GM20000 (cell line): ENCODE measurements at regions not wholly inside any gene's neighbourhood (a gene's known extent, or its start where the extent isn't known, plus 50 kb on each side); places are given as distances from the start of the nearest gene placed in this dataset.
"Not testable (repeated sequence)": the region's sequence is repeated elsewhere in the genome, so short reads cannot be mapped to it uniquely, and the experiment has no call there.

ENCODE experiments used
- DNase-seq: peaks from one replicate; pipeline ENCODE4 v3.0.0; 2012; ENCODE audit warnings: low spot score
- TF ChIP-seq, protein P1 (sequence below): IDR thresholded peaks from 2 replicates; pipeline ENCODE4 v1.5.1; 2012; ENCODE audit warnings: mild to moderate bottlenecking, control low read depth; ENCODE audit errors: extremely low read depth, missing control alignments

DNA sequence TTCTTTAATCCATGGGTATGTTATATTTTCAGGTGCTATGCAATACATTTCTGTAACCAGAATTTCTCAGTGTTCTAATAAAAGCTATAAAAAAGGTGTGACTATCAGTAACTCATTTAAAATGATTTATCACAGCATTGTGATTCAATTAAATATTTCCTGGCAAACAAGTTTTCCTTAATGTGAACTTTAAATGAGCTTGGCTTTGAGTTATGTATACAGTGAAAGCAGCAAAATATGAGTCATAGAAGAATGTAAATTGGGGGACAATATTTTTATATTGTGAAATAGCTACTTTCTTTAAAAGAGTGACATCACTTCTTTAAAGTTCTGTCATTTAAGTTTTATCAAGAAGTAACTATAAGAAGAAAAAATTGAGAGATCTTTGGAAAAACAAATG, 484.9 kb upstream of the MAN1A1 start:
- no peak for DNase-seq
- TF ChIP-seq, protein P1, sequence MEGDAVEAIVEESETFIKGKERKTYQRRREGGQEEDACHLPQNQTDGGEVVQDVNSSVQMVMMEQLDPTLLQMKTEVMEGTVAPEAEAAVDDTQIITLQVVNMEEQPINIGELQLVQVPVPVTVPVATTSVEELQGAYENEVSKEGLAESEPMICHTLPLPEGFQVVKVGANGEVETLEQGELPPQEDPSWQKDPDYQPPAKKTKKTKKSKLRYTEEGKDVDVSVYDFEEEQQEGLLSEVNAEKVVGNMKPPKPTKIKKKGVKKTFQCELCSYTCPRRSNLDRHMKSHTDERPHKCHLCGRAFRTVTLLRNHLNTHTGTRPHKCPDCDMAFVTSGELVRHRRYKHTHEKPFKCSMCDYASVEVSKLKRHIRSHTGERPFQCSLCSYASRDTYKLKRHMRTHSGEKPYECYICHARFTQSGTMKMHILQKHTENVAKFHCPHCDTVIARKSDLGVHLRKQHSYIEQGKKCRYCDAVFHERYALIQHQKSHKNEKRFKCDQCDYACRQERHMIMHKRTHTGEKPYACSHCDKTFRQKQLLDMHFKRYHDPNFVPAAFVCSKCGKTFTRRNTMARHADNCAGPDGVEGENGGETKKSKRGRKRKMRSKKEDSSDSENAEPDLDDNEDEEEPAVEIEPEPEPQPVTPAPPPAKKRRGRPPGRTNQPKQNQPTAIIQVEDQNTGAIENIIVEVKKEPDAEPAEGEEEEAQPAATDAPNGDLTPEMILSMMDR: no peak

DNA sequence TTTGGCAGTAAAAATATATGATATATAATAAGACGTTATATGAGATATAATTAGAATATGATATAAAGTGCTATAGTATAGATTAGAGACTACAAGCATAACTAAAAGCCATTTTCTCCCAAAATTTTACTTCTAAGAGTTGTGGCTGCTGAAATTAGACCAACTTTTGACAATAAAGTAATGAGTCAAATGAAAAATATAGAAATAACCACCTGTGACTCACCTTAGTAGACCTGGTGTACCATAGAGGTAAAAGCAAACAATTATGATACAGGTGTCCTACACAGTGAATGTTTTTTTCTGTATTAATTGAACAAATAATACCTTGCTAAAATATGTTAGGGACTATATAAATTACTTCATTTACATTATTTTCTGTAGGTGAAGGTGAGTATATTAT, 482.9 kb upstream of the MAN1A1 start:
- DNase-seq: no peak
- TF ChIP-seq, protein P1: no peak

DNA sequence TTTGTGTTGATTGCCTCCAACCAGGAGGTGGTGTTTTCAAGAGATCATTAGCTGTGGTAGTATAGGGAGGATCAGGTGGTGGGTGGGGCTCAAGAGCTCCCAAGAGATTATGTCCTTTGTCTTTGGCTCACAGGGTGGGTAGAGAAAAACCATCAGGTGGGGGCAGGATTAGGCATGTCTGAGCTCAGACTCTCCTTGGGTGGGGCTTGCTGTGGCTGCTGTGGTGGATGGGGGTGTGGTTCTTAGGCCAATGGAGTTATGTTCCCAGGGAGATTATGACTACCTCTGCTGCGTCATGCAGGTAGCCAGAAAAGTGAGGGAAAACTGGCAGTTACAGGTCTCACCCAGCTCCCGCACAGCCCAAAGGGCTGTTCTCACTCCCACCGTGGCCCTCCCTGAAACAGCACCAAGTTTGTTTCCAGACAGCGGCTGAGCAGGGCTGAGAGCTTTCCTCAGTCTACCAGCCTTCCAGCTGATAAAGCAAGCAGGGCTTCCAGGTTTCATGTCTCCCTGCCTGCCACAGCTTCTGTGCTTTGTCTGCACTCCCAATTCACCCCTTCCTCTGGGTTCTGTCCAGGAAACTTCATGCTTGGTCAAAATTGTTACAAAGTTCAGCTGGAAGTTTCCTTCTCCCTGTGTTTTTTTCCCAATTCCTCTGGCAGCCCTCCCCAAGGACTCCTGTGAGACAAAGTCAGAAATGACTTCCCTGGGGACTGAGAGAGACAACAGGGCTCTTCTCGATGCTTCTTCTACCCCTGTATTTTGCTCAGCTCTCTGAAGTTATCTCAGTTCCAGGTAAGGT, 481.1 kb upstream of the MAN1A1 start:
- TF ChIP-seq, protein P1: no peak
- no peak for DNase-seq

DNA sequence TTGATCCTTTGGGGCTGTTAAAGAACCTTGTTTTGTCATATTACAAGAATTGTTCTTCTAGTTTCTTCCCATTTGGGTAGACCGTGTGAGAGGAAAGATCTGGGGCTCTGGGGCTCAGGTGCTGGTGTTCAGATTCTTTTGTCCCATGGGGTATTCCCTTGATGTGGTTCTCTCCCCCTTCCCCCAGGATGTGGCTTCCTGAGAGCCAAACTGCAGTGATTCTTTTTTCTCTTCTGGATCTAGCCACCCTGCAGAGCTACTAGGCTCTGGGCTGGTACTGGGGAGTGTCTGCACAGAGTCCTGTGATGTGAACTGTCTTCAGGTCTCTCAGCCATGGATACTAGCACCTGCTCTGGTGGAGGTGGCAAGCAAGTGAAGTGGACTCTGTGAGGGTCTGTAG, 480.5 kb upstream of the MAN1A1 start:
- TF ChIP-seq, protein P1: no peak

DNA sequence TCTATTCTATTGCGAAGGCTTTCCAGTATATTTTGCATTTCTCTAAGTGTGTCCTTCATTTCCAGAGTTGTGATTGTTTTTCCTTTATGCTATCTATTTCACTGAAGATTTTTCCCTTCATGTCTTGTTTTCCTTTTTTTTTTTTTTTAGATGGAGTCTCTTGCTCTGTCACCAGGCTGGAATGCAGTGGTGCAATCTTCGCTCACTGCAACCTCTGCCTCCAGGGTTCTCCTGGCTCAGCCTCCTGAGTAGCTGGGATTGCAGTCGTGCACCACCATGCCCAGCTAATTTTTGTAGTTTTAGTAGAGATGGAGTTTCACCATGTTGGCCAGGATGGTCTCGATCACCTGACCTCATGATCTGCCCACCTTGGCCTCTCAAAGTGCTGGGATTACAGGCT, 479.9 kb upstream of the MAN1A1 start:
- not testable (repeated sequence) for DNase-seq

More for the DNA sequence above, 480.5 kb upstream of the MAN1A1 start:
- DNase-seq: no peak

DNA sequence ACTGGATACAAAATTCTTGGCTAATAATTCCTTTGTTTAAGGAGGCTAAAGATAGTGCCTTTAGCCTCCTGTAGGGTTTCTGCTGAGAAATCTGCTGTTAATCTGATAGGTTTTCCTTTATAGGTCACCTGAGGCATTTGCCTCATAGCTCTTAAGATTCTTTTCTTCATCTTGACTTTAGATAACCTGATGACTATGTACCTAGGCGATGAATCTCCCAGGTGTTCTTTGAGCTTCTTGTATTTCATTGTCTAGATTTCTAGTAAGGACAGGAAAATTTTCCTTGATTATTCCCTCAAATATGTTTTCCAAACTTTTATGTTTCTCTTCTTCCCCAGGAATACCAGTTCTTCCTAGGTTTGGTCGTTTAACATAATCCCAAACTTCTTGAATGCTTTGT, 479.4 kb upstream of the MAN1A1 start:
- TF ChIP-seq, protein P1: no peak
- no peak for DNase-seq

DNA sequence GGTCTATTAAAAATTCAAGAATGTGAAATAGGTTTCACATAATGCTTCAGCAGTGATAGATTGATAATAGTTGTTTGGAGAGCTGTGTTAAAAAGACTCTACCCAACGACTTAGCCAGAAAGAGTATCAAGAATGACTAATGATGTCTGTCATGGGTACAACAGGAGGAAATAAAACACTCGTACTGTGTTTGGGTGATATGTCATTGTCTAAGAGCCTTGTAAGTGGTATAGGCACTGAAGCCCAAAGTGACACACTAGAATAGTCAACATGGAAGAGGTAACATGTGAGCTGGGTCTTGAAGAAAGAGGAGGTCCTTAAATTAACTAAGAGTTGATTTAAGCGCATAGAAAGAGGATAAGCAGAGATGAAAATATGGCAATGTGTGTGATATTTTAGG, 471.8 kb upstream of the MAN1A1 start:
- TF ChIP-seq, protein P1: no peak
- no peak for DNase-seq

DNA sequence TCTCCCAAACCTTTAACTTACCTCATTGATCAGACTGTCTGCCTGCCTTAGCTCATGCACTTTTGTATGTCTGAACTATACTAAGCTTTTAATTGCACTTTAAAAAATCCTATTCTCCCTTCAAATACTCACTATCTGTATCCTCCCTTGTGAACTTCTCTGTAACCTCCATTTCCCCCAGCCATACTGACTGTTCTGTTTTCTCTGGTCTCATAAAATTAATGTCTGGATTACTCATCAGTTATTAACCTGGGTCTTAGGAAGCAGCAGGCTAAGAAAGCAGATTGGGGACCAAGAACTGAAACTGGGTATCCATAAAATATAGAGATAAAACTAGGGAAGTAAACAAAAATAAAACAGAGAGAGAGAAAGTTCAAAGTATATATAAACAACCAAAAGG, 469.3 kb upstream of the MAN1A1 start:
- TF ChIP-seq, protein P1: no peak
- DNase-seq: no peak
